Pulmonary artery endothelial cell (primary cell): ENCODE measurements at regions not wholly inside any gene's neighbourhood (a gene's known extent, or its start where the extent isn't known, plus 50 kb on each side); places are given as distances from the start of the nearest gene placed in this dataset.
"Not testable (repeated sequence)": the region's sequence is repeated elsewhere in the genome, so short reads cannot be mapped to it uniquely, and the experiment has no call there.

ENCODE experiments used
- DNase-seq: peaks from one replicate; pipeline ENCODE4 v3.0.0-alpha.2; 2011; ENCODE audit warnings: low read depth, low spot score

DNA sequence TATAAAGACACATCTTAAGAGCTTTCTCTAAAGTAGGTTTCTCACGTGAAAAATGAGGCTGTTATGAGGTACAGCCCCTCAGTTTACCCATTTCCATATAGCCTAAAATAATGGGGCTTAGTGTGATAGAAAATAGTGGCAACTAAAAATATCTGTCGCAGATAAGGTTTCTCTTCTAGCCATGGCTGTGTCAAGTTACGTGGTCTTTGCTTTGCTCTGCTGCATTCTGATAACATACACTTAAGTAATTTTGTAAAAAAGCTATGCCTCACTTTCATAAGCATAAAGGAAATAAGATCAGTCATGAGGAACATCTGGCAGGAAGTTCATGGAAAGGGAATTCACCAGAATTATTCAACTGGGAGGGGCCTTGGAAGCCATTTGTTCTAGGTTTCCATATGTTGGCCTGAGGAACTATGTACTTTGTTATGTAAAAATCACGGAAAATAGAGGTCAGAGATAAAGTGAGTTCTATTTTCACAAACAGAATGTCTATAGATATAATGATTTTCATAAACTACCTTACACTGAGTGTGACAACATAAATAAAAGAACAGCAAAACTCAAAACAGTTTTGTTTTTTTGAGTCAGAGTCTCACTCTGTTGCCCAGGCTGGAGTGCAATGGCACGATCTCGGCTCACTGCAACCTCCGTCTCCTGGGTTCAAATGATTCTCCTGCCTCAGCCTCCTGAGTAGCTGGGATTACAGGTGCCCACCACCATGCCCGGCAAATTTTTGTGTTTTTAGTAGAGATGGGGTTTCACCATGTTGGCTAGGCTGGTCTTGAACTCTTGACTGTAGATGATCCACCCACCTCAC is 195.6 kb upstream of the KRR1 start:
- peak; percentile 72 for DNase-seq

DNA sequence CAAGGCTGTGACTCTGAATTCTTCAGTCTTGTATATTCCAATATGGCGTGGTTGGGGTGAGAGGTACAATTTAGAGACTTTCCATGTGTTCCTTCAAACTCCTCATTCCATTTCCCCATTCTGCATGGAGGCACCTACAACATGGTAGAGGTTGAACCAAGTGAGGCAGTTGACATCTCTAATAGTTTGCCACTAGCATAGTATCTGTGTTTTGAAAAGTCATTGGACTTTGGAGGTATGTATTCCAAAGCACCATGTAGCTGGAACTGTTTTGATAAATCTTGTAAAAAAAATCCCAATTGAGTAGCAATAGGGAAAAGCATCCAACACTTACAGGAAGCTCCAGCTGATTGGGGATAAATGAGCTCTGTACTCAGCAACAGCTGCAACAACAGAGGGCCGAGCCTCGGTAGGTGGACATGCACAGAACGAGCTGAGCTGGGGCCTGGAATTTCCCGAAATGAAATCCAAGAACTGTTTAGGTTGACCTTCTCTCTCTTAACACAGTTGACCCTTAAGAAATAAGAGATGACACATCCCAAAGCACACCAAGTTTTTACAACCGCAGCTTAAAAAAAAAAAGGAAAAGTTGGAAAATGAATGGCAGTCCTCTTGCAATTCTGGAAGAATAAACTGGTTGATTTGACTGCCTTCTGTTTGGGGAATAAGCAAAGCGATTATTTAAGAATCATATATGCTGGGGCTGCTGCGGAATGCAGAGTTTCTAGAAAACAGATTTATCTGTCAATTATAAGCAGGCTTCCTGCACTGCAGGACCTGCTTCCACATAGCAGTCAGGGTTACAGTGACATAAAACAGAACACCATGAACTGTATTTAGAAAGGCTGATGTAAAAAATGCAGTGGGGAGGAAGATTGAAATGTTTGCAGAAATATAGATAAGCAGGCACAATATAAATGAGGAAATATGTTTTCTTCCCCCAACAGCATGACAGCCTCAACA is 194.6 kb upstream of the KRR1 start:
- DNase-seq: peak; percentile 97

- DNase-seq: no peak
Measured at GRCh38 chr12:75704664-75705063, 193.3 kb upstream of the KRR1 start.

GRCh38 chr12:75704208-75704607 is 192.8 kb upstream of the KRR1 start:
- no peak for DNase-seq

DNA sequence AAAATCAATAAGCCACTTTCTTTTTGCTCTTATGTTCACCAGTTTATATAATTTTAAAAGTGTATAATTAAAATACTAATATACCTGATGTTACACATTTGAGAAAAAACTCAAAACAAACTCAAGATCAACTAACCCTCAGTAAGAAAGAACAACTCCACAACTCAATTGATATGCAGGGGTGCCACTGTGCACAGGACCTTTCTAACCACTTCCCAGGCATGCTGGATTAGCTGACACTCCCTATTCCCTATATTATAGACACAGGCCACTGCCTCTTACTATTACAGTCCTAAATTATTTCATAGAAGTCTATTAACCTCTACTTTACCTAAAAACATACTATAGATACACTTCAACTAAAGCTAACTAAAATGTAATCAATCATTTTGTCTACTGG is 191.7 kb upstream of the KRR1 start:
- no peak for DNase-seq

GRCh38 chr12:75702477-75703093 is 191.2 kb upstream of the KRR1 start:
- DNase-seq: no peak

DNA sequence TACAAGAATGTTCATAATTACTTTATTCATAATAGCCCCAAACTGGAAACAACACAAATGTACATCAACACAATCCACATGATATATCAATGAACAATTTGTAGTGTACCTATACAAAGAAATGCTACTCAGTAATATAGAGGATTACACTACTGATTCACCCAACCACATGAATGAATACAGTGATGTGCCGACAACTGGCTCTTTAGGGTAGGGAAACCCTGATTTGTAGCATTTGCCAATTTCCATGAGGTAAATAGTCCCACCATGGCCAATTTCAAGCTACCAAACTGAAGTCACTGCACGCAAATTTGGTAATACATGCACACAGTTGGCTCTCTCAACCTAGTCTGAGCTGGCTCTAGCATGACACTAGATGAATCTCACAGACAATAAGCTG is 190.4 kb upstream of the KRR1 start:
- DNase-seq: no peak

GRCh38 chr12:75699728-75700496 is 188.5 kb upstream of the KRR1 start:
- peak; percentile 77 for DNase-seq

GRCh38 chr12:75699251-75699650 is 187.8 kb upstream of the KRR1 start:
- no peak for DNase-seq

- DNase-seq: no peak
Measured at GRCh38 chr12:75698052-75698451, 186.6 kb upstream of the KRR1 start.

DNA sequence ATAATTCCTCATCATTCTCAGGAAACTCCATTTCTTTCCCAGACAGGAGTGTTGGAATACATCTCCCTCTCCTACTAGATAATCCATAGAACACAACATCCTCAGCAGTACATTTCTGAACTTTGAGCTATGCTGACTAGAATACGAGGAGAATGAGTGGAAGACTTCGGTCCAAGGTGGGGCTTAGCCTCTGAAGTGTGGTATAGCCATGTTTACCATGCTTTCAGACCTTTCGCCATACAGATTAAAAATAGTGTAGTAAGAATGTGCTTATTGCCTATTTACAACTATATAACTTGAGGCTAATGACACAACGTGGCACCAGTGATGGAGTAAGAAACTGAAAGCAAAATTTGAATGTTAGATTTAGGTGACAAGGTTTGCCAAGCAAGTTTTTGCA is 184.5 kb upstream of the KRR1 start:
- no peak for DNase-seq

DNA sequence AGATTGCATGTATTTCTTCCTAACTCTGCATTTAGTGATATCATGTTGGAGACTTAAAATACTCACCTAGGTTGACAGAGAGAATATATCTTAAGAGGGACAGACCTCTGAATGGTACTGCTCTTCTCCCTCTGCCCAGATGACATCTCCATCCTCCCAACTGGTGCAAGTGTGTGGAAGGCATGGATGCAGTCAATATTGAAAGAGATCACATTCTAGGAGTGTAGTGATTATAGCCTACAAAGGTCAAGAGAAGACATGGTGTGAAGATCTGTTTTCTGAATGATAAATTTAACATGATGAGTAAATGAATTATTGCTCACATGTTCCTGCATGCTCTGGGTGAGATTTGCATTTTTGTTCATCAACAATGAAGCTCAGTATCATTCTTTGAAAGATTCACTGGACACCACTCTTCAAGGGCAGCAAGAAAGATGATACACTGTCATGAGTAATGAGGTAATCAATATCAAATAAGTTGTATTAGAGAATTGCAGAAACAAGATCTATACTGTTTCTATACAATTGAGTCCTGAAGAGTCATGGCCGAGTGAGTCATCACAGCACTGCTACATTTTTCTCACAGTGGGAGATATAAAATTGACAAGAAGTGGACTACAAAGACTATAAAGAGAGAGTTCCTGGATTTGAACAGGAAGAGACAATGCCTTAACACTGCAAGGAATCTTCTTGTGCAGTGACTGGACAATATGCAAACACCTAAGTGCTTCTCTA is 183.3 kb upstream of the KRR1 start:
- DNase-seq: no peak

GRCh38 chr12:75692876-75693275 is 181.5 kb upstream of the KRR1 start:
- DNase-seq: no peak

DNA sequence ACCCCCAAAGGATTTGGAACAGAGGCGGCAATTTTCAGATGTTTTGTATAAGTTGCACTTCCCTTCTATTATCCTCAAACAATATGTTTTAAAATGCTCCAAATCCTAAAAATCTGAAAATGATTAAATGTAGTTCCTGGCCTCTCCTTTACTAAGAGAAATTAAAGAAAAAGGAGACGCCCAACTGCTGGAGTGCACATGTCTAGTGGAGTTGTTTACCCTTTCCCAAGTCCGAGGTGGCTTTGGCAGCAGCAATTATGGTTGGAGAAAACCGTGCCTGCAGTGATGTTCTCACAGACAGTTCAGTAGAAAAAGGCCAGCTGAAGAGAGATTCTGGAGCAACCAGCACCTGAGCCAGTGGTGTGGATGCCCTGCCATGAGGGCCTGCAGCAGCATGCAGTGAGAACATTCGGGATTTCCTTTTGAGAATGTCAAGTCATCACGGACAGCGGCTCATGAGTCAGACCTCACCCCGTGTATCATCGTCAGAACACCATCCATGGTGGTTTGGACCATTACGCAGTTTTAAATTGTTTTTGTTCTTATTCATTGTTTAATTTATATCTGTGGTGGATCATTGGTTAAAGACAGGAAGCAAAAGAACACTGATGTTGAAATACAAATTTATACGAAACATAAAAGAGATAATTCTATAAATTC is 179.0 kb upstream of the KRR1 start:
- DNase-seq: no peak

- not testable (repeated sequence) for DNase-seq
Measured at GRCh38 chr12:75686233-75686632, 174.8 kb upstream of the KRR1 start.

DNA sequence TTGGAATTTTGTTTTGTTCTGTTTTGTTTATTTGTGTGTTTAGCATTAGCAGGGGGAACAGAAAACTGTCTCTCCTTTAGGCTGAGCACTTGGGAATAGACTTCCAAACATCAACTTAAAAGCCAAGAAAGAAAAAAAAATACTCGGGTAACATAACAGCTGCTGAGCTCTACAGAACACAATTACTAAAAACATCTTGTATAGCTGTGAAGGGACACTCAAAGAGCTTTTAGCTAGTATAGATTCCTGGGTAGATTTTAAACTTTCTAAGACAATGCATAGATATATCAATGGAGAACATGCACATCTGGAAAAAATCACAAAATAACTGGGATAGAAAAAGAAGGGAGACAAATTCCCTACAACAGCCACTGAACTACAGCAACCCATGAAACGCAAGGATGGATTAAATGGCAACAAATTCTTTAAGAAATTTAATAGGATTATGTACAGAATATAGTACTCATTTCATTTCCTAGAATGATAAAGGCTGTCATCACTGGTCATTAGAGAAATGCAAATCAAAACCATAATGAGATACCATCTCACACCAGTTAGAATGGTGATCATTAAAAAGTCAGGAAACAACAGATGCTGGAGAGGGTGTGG is 174.3 kb upstream of the KRR1 start:
- DNase-seq: no peak

DNA sequence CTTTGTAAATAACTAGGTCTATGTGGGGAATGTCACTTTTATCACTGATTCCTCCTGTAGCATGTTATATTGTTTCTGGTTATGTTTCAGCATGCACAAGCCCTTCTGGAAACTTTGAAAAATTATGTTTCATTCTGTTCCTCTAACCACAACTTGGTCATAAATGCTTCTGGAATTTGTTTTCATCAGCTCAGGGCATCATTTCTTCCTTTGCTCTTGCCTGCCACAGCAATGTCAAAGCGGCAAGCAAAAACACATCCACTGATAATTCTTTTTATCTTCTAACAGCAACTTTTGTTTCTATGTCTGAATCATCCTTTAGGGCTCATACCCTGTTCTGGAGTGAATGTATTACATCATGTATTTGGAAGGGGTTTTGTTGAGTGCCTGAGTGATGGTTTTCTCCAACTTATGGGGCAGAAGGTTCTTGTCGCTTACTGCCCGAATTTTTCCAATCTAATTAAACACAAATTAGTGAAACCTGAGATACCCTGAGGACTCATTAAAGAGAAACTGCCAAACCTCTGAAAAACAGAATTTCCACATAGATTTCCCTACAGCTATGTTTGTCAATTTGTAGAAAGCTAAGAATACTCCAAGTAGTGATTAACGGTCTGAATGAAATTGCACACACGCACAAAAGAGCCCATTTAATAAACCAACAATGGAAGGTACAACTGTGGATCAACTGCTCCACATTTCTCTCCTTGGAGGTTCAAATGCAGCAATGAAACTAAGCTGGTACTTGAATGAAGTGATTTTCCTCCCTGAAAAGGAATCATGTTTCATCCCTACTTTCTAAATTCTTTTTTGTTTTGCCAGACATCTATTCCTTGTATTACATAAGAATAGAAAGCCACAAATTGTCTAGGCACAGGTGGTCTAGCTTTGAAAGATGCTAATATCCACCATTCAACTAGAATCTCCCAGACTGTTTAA is 173.5 kb upstream of the KRR1 start:
- no peak for DNase-seq

- DNase-seq: not testable (repeated sequence)
Measured at GRCh38 chr12:75683995-75684586, 172.7 kb upstream of the KRR1 start.
